ENCODE measurements at regions not wholly inside any gene's neighbourhood (a gene's known extent, or its start where the extent isn't known, plus 50 kb on each side); places are given as distances from the start of the nearest gene placed in this dataset.
"Not testable (repeated sequence)": the region's sequence is repeated elsewhere in the genome, so short reads cannot be mapped to it uniquely, and the experiment has no call there.

DNA sequence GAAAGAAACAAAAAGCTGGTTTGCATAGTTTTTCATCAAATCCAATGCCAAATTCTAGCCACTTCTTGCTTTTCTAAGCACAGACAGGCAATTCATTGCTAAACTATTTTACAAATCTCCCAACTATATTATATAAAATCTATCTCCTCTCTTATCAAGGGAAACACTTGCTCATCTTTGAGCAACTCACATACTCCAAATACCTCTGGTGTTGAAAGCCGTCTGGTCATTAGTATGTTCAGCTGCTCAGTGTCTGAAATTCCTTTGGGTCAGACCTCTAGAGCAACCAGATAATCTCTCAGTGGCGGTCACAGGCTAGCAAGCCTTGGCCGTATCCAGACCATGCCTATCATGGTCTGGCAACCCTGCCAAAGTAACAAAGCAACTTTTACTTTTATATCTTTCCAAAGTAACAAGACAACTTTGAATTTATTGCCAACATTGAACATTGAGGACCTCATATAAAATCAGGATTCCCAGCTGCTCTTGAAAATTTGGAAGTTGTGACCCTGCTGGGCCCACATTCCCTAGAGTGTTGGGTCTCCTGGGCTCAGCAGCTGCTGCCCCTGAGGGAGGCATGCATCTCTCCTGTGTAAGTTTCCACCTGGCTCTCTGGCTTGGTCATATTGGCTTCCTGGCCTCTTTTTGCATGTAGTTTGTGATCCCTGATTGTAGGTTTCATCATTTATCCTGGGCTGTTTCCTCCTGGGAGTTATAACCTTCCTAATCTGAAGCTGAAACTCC is 56.8 kb upstream of the LANCL2 start:
- H3K4me3 Mint-ChIP-seq: peak overlapping the region in 1 of 10 donors; percentile 56
- peak overlapping the region in 2 of 10 donors; percentile 1 to 52 for H3K27ac Mint-ChIP-seq
- no peak for ATAC-seq
- H3K36me3 Mint-ChIP-seq: peaks cover 0 to 14% (median 0%) of the 10 kb centered on the region in 3 donors
- H3K9me3 Mint-ChIP-seq: peaks cover 0 to 10% (median 0%) of the 10 kb centered on the region in 9 donors
- DNase-seq: no peak
- POLR2A ChIA-PET: no interaction called here
- H3K4me1 Mint-ChIP-seq: peaks cover 0 to 27% (median 6%) of the 10 kb centered on the region in 4 donors
- H3K27me3 Mint-ChIP-seq: peaks cover 3 to 21% (median 11%) of the 10 kb centered on the region in 5 donors

DNA sequence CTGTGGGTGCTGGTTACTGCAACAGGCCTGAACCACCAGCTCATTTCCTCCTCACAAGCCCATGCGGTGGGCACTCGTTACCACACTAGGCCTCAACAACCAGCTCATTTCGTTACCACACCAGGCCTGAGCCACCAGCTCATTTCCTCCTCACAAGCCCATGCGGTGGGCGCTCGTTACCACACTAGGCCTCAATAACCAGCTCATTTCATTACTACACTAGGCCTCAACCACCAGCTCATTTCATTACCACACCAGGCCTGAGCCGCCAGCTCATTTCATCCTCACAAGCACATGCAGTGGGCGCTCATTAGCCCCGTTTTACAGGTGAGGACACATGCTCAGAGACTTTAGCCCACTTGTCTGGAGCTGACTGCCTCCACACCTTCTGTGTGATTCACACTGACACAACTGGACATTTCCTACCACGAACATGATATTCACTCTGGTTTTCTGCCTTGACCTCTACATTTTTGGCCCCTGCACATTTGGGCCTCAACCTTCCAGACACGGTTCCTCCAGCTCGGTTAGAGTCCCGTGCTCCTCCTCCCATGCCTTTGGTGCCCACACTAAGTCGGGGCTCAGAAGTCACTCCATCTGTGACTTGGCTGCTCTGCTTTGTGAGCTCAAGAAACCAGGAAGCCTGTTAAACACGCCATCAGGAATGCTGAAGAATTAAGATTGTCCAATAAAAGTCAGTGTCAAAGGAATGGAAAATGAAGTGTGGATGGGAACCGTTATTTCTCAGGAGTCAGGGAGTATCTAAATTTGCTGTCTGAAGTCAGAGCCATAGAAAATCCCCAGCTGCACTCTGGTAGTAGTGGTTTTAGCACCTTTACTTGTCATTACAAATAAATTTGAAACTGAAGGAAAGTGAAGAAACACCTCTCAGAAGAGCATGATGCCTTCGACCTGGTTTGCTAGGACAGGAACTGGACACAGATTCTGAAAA is 55.8 kb upstream of the LANCL2 start:
- ATAC-seq: peak in 1 of 2 donors; percentile 39
- peaks cover 0 to 14% (median 0%) of the 10 kb centered on the region in 3 donors for H3K36me3 Mint-ChIP-seq
- H3K27ac Mint-ChIP-seq: peak overlapping the region in 5 of 10 donors; percentile 2 to 83 (median 61)
- peak in 5 of 10 donors; percentile 1 to 55 (median 2) for DNase-seq
- H3K9me3 Mint-ChIP-seq: peaks cover 0 to 10% (median 0%) of the 10 kb centered on the region in 9 donors
- H3K27me3 Mint-ChIP-seq: peaks cover 0 to 21% (median 11%) of the 10 kb centered on the region in 5 donors
- H3K4me3 Mint-ChIP-seq: peak overlapping the region in 2 of 10 donors; percentile 13 to 56
- H3K4me1 Mint-ChIP-seq: peaks cover 0 to 27% (median 6%) of the 10 kb centered on the region in 4 donors
- POLR2A ChIA-PET: no interaction called here

DNA sequence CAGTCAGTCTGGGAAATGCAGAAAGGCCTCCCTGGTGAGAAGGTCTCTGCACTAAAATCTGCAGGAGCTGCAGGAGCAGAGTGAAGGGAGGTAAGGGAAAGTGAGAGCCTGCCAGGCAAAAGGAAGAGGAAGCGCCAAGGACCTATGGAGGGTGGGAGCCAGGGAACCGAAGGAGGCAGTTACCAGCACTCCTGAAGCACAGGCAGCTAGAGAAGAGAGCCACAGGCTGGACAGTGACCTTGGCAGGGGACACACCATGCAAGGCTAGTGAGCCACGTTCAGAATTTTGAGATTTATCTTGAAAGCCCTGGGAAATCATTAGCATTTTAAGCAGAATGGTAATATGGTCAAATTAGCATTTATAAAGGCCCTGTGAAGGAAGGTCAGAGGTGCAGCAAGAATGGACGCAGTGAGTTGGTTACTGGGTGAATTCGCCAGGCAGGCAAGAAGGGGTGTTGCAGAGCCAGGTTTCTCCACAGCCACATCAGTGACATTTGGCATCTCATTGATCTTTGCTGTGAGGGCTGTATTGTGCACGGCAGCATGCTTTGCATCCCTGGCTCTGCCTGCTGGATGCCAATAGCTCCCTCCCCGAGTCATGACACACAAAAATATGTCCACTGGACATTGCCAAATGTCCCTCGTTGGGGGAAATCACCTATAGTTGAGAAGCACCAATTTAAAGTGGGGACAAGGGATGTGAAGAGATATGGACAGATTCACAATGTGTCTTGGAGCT is 54.7 kb upstream of the LANCL2 start:
- Mint-ChIP-seq H3K4me3 (no peak overlapping the region), H3K4me1 (peaks cover 0 to 24% (median 6%) of the 10 kb centered on the region in 4 donors), H3K36me3 (peaks cover 0 to 14% (median 0%) of the 10 kb centered on the region in 3 donors), H3K27ac (no peak overlapping the region), H3K27me3 (peaks cover 0 to 21% (median 8%) of the 10 kb centered on the region in 5 donors), H3K9me3 (peaks cover 0 to 10% (median 0%) of the 10 kb centered on the region in 9 donors)
- POLR2A ChIA-PET: no interaction called here
- ATAC-seq (no peak), DNase-seq (no peak)

DNA sequence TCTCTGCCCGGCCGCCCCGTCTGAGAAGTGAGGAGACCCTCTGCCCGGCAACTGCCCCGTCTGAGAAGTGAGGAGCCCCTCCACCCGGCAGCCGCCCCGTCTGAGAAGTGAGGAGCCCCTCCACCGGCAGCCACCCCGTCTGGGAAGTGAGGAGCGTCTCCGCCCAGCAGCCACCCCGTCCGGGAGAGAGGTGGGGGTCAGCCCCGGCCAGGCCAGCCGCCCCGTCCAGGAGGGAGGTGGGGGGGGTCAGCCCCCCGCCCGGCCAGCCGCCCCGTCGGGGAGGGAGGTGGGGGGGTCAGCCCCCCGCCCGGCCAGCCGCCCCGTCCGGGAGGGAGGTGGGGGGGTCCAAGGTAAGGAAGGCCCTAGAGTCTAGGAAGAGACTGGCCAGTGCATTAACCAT is 53.2 kb upstream of the LANCL2 start:
- H3K4me3 Mint-ChIP-seq, H3K9me3 Mint-ChIP-seq, H3K27ac Mint-ChIP-seq, POLR2A ChIA-PET, ATAC-seq, DNase-seq: not testable (repeated sequence)
- H3K36me3 Mint-ChIP-seq: peaks cover 0 to 14% (median 0%) of the 10 kb centered on the region in 3 donors
- peaks cover 0 to 24% (median 6%) of the 10 kb centered on the region in 4 donors for H3K4me1 Mint-ChIP-seq
- H3K27me3 Mint-ChIP-seq: peaks cover 3 to 21% (median 5%) of the 10 kb centered on the region in 5 donors

DNA sequence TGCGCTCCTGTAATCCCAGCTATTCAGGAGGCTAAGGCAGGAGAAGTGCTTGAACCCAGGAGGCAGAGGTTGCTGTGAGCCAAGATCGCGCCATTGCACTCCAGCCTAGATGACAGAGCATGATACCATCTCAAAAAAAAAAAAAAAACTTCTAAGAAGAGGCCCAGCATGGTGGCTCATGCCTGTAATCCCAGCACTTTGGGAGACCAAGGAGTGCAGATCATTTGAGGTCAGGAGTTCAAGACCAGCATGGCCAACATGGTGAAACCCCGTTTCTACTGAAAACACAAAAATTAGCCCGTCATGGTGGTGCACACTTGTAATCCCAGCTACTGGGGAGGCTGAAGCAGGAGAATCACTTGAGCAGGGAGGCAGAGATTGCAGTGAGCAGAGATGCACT is 51.5 kb upstream of the LANCL2 start:
- Mint-ChIP-seq H3K27ac (peak overlapping the region in 1 of 10 donors; percentile 18), H3K27me3 (peaks cover 4 to 25% (median 7%) of the 10 kb centered on the region in 5 donors), H3K36me3 (peaks cover 0 to 14% (median 0%) of the 10 kb centered on the region in 3 donors), H3K4me1 (peaks cover 0 to 19% (median 6%) of the 10 kb centered on the region in 4 donors)
- ATAC-seq, H3K4me3 Mint-ChIP-seq, DNase-seq, POLR2A ChIA-PET, H3K9me3 Mint-ChIP-seq: not testable (repeated sequence)

DNA sequence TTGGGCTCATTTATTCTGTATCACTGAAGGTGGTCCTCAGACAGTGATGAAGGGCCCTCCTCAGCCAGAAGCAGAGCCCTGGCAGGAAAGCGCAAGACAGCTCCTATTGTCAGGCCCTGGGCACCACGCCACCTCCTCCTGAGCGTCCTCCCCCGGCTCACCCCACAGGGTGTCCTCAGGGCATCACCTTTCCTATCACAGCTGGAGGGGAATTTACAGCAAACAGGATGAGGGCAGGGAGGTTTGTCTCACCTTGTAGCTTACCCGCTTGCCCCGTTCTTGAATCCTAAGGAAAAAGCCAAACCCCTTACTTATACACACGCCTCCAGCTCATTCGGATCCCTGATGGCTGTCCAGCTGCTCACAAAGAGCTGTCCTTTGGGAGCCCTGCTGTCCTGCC is 50.2 kb upstream of the LANCL2 start:
- no peak for DNase-seq
- Mint-ChIP-seq H3K27ac (no peak overlapping the region), H3K27me3 (peaks cover 7 to 29% (median 13%) of the 10 kb centered on the region in 5 donors), H3K4me3 (no peak overlapping the region), H3K4me1 (peaks cover 0 to 6% (median 1%) of the 10 kb centered on the region in 4 donors), H3K36me3 (peaks cover 0 to 14% (median 0%) of the 10 kb centered on the region in 3 donors), H3K9me3 (peaks cover 0 to 10% (median 0%) of the 10 kb centered on the region in 9 donors)
- ATAC-seq: no peak
- POLR2A ChIA-PET: no interaction called here
